ENCODE measurements at regions not wholly inside any gene's neighbourhood (a gene's known extent, or its start where the extent isn't known, plus 50 kb on each side); places are given as distances from the start of the nearest gene placed in this dataset.

GRCh38 chr18:46250812-46251173, 146.6 kb downstream of the HAUS1 start:
- DNase-seq (no peak), ATAC-seq (no peak)
- Histone ChIP-seq H3K4me3 (no peak overlapping the region), H3K36me3 (no peaks in the 10 kb centered on the region), H3K4me1 (peaks cover 29 to 33% of the 10 kb centered on the region in 2 donors), H3K9me3 (no peaks in the 10 kb centered on the region), H3K27ac (peak overlapping the region in 2 of 4 donors; percentile 10 to 26), H3K27me3 (no peaks in the 10 kb centered on the region)
- in situ Hi-C loops (cut with MboI; ENCODE audit: low sequenced_read_pairs in 4 of 4), result no loop called here
- TF ChIP-seq POLR2A (IDR thresholded peaks at IDR 0.05) (no peak), CTCF (IDR thresholded peaks at IDR 0.05 in 4 of 5, conservative IDR thresholded peaks at IDR 0.05 in 1 of 5) (no peak)
- intact Hi-C loops (cut with DNase I; ENCODE audit: low total_unique reads), result no loop called here

- Histone ChIP-seq H3K4me3 (no peak overlapping the region), H3K36me3 (no peaks in the 10 kb centered on the region), H3K9me3 (no peaks in the 10 kb centered on the region), H3K4me1 (peaks cover 35 to 53% of the 10 kb centered on the region in 2 donors), H3K27me3 (no peaks in the 10 kb centered on the region), H3K27ac (peak overlapping the region in 2 of 4 donors; percentile 34)
- no peak for TF ChIP-seq CTCF (IDR thresholded peaks at IDR 0.05 in 4 of 5, conservative IDR thresholded peaks at IDR 0.05 in 1 of 5)
- TF ChIP-seq POLR2A (IDR thresholded peaks at IDR 0.05), result no peak
- intact Hi-C loops (cut with DNase I; ENCODE audit: low total_unique reads), result no loop called here
- in situ Hi-C loops (cut with MboI; ENCODE audit: low sequenced_read_pairs in 4 of 4), result no loop called here
- no peak for DNase-seq
- ATAC-seq, result no peak
These were observed 148.6 kb downstream of the HAUS1 start for GRCh38 chr18:46252759-46253158.

- Histone ChIP-seq H3K9me3 (no peaks in the 10 kb centered on the region), H3K4me1 (peaks cover 42 to 53% of the 10 kb centered on the region in 2 donors), H3K36me3 (no peaks in the 10 kb centered on the region), H3K27ac (peak overlapping the region in 2 of 4 donors; percentile 4 to 34), H3K27me3 (no peaks in the 10 kb centered on the region), H3K4me3 (no peak overlapping the region)
- TF ChIP-seq POLR2A (IDR thresholded peaks at IDR 0.05), result no peak
- TF ChIP-seq CTCF (IDR thresholded peaks at IDR 0.05 in 4 of 5, conservative IDR thresholded peaks at IDR 0.05 in 1 of 5), result no peak
- in situ Hi-C loops (cut with MboI; ENCODE audit: low sequenced_read_pairs in 4 of 4) (no loop called here), intact Hi-C loops (cut with DNase I; ENCODE audit: low total_unique reads) (no loop called here)
- DNase-seq (no peak), ATAC-seq (peak in 1 of 2 donors; percentile 57)
These were observed 149.3 kb downstream of the HAUS1 start for GRCh38 chr18:46253498-46253897.

- TF ChIP-seq POLR2A (IDR thresholded peaks at IDR 0.05), result no peak
- TF ChIP-seq CTCF (IDR thresholded peaks at IDR 0.05 in 4 of 5, conservative IDR thresholded peaks at IDR 0.05 in 1 of 5), result no peak
- in situ Hi-C loops (cut with MboI; ENCODE audit: low sequenced_read_pairs in 4 of 4) (no loop called here), intact Hi-C loops (cut with DNase I; ENCODE audit: low total_unique reads) (no loop called here)
- no peak for DNase-seq
- no peak overlapping the region for H3K27ac ChIP-seq
- no peaks in the 10 kb centered on the region for H3K27me3 ChIP-seq
- no peak overlapping the region for H3K4me3 ChIP-seq
- no peaks in the 10 kb centered on the region for H3K36me3 ChIP-seq
- no peak for ATAC-seq
- peaks cover 46 to 51% of the 10 kb centered on the region in 2 donors for H3K4me1 ChIP-seq
- H3K9me3 ChIP-seq, result no peaks in the 10 kb centered on the region
These were observed 151.9 kb downstream of the HAUS1 start for GRCh38 chr18:46256078-46256477.

- in situ Hi-C loops (cut with MboI; ENCODE audit: low sequenced_read_pairs in 4 of 4), result no loop called here
- TF ChIP-seq CTCF (IDR thresholded peaks at IDR 0.05 in 4 of 5, conservative IDR thresholded peaks at IDR 0.05 in 1 of 5), result no peak
- intact Hi-C loops (cut with DNase I; ENCODE audit: low total_unique reads), result no loop called here
- Histone ChIP-seq H3K9me3 (no peaks in the 10 kb centered on the region), H3K27ac (no peak overlapping the region), H3K36me3 (no peaks in the 10 kb centered on the region), H3K27me3 (no peaks in the 10 kb centered on the region), H3K4me1 (peaks cover 54 to 60% of the 10 kb centered on the region in 2 donors), H3K4me3 (no peak overlapping the region)
- DNase-seq (no peak), ATAC-seq (no peak)
These were observed 153.2 kb downstream of the HAUS1 start for GRCh38 chr18:46257366-46257765.
